ENCODE measurements at regions not wholly inside any gene's neighbourhood (a gene's known extent, or its start where the extent isn't known, plus 50 kb on each side); places are given as distances from the start of the nearest gene placed in this dataset.

GRCh38 chr18:46260016-46260878 is 156.1 kb downstream of the HAUS1 start:
- no peak overlapping the region for H3K27ac ChIP-seq (ENCODE audit: low read length)
- TF ChIP-seq SIN3A (IDR thresholded peaks at IDR 0.05; ENCODE audit: borderline replicate concordance, insufficient read depth, low read depth, low read length) (no peak), TCF7L2 (IDR thresholded peaks at IDR 0.05; ENCODE audit: low read depth, low read length) (no peak), REST (IDR thresholded peaks at IDR 0.05; ENCODE audit: insufficient read depth in 1 of 2, low read depth in 2 of 2, low read length in 1 of 2) (no peak), CTCF (IDR thresholded peaks at IDR 0.05) (no peak), POLR2AphosphoS5 (IDR thresholded peaks at IDR 0.05; ENCODE audit: low read depth, low read length) (no peak)
- DNase-seq (ENCODE audit: low read depth, low spot score) (no peak), ATAC-seq (no peak)
- CTCF ChIA-PET = no interaction called here
- POLR2A ChIA-PET = no interaction called here
- H3K36me3 ChIP-seq (ENCODE audit: control insufficient read depth, insufficient read depth, low read length) = no peaks in the 10 kb centered on the region
- H3K9me3 ChIP-seq (ENCODE audit: control insufficient read depth, insufficient read depth, low read depth, low read length) = no peaks in the 10 kb centered on the region
- no peaks in the 10 kb centered on the region for H3K4me1 ChIP-seq (ENCODE audit: control insufficient read depth, insufficient read depth, low read length)
- intact Hi-C loops (cut with micrococcal nuclease; ENCODE audit: unreplicated experiment) = no loop called here
- no TSS peak for BruUV-seq (replicated peaks)
- H3K4me3 ChIP-seq (ENCODE audit: low read depth in 2 of 2, low read length in 2 of 2) = no peak overlapping the region
- in situ Hi-C loops (cut with HindIII; ENCODE audit: low pct_unique_long_range_greater_than_20kb, low sequenced_read_pairs) = no loop called here
- H3K27me3 ChIP-seq (ENCODE audit: control insufficient read depth, insufficient read depth, low read length) = no peaks in the 10 kb centered on the region

GRCh38 chr18:46260879-46261143 is 156.6 kb downstream of the HAUS1 start:
- DNase-seq (ENCODE audit: low read depth, low spot score) = no peak
- ATAC-seq = no peak
- no peaks in the 10 kb centered on the region for H3K9me3 ChIP-seq (ENCODE audit: control insufficient read depth, insufficient read depth, low read depth, low read length)
- no peaks in the 10 kb centered on the region for H3K27me3 ChIP-seq (ENCODE audit: control insufficient read depth, insufficient read depth, low read length)
- CTCF ChIA-PET = no interaction called here
- no peak overlapping the region for H3K27ac ChIP-seq (ENCODE audit: low read length)
- H3K4me1 ChIP-seq (ENCODE audit: control insufficient read depth, insufficient read depth, low read length) = no peaks in the 10 kb centered on the region
- H3K4me3 ChIP-seq (ENCODE audit: low read depth in 2 of 2, low read length in 2 of 2) = no peak overlapping the region
- TF ChIP-seq REST (IDR thresholded peaks at IDR 0.05; ENCODE audit: insufficient read depth in 1 of 2, low read depth in 2 of 2, low read length in 1 of 2) (no peak), POLR2AphosphoS5 (IDR thresholded peaks at IDR 0.05; ENCODE audit: low read depth, low read length) (no peak), CTCF (IDR thresholded peaks at IDR 0.05) (no peak), TCF7L2 (IDR thresholded peaks at IDR 0.05; ENCODE audit: low read depth, low read length) (no peak), SIN3A (IDR thresholded peaks at IDR 0.05; ENCODE audit: borderline replicate concordance, insufficient read depth, low read depth, low read length) (no peak)
- POLR2A ChIA-PET = no interaction called here
- BruUV-seq (replicated peaks) = no TSS peak
- intact Hi-C loops (cut with micrococcal nuclease; ENCODE audit: unreplicated experiment) (no loop called here), in situ Hi-C loops (cut with HindIII; ENCODE audit: low pct_unique_long_range_greater_than_20kb, low sequenced_read_pairs) (no loop called here)
- no peaks in the 10 kb centered on the region for H3K36me3 ChIP-seq (ENCODE audit: control insufficient read depth, insufficient read depth, low read length)

All from Panc1 (cell line).